ENCODE measurements at regions not wholly inside any gene's neighbourhood (a gene's known extent, or its start where the extent isn't known, plus 50 kb on each side); places are given as distances from the start of the nearest gene placed in this dataset.

- H3K9me3 ChIP-seq, result no peaks in the 10 kb centered on the region
- TF ChIP-seq POLR2A (IDR thresholded peaks at IDR 0.05), result no peak
- no peak for TF ChIP-seq CTCF (IDR thresholded peaks at IDR 0.05)
- ATAC-seq, result no peak
- H3K36me3 ChIP-seq, result no peaks in the 10 kb centered on the region
- H3K27me3 ChIP-seq, result no peaks in the 10 kb centered on the region
- no peaks in the 10 kb centered on the region for H3K4me1 ChIP-seq
- intact Hi-C loops (cut with DNase I), result no loop called here
- no peak overlapping the region for H3K4me3 ChIP-seq
- H3K27ac ChIP-seq, result no peak overlapping the region
- WGBS (ENCODE audit: insufficient coverage, low coverage, low lambda C conversion rate, missing lambda C conversion rate), result 66% methylated on average over 16 of the region's 16 CpGs
- DNase-seq, result no peak
Observed at GRCh38 chr12:84793558-84794367, 118.8 kb downstream of the SLC6A15 start.

GRCh38 chr12:84791444-84791843 lies 121.2 kb downstream of the SLC6A15 start:
- H3K4me1 ChIP-seq, result no peaks in the 10 kb centered on the region
- no peaks in the 10 kb centered on the region for H3K36me3 ChIP-seq
- DNase-seq (no peak), ATAC-seq (no peak)
- H3K4me3 ChIP-seq, result no peak overlapping the region
- H3K27ac ChIP-seq, result no peak overlapping the region
- TF ChIP-seq CTCF (IDR thresholded peaks at IDR 0.05) (no peak), POLR2A (IDR thresholded peaks at IDR 0.05) (no peak)
- intact Hi-C loops (cut with DNase I), result no loop called here
- H3K27me3 ChIP-seq, result no peaks in the 10 kb centered on the region
- H3K9me3 ChIP-seq, result no peaks in the 10 kb centered on the region

- ATAC-seq (no peak), DNase-seq (no peak)
- Histone ChIP-seq H3K4me3 (no peak overlapping the region), H3K27me3 (no peaks in the 10 kb centered on the region), H3K4me1 (no peaks in the 10 kb centered on the region), H3K9me3 (no peaks in the 10 kb centered on the region), H3K27ac (no peak overlapping the region), H3K36me3 (no peaks in the 10 kb centered on the region)
- TF ChIP-seq CTCF (IDR thresholded peaks at IDR 0.05), result no peak
- TF ChIP-seq POLR2A (IDR thresholded peaks at IDR 0.05), result no peak
- intact Hi-C loops (cut with DNase I), result no loop called here
Observed at GRCh38 chr12:84789184-84789583, 123.4 kb downstream of the SLC6A15 start.

- no peak overlapping the region for H3K27ac ChIP-seq
- H3K36me3 ChIP-seq, result no peaks in the 10 kb centered on the region
- no peaks in the 10 kb centered on the region for H3K4me1 ChIP-seq
- intact Hi-C loops (cut with DNase I), result no loop called here
- H3K9me3 ChIP-seq, result no peaks in the 10 kb centered on the region
- ATAC-seq, result no peak
- no peak overlapping the region for H3K4me3 ChIP-seq
- TF ChIP-seq CTCF (IDR thresholded peaks at IDR 0.05) (no peak), POLR2A (IDR thresholded peaks at IDR 0.05) (no peak)
- DNase-seq, result no peak
- WGBS (ENCODE audit: insufficient coverage, low coverage, low lambda C conversion rate, missing lambda C conversion rate), result 36% methylated on average over 2 of the region's 2 CpGs
- no peaks in the 10 kb centered on the region for H3K27me3 ChIP-seq
Observed at GRCh38 chr12:84787253-84787652, 125.3 kb downstream of the SLC6A15 start.

GRCh38 chr12:84786622-84787021 lies 126.0 kb downstream of the SLC6A15 start:
- H3K27ac ChIP-seq, result no peak overlapping the region
- ATAC-seq (no peak), DNase-seq (no peak)
- TF ChIP-seq CTCF (IDR thresholded peaks at IDR 0.05) (no peak), POLR2A (IDR thresholded peaks at IDR 0.05) (no peak)
- no peak overlapping the region for H3K4me3 ChIP-seq
- H3K27me3 ChIP-seq, result no peaks in the 10 kb centered on the region
- H3K4me1 ChIP-seq, result no peaks in the 10 kb centered on the region
- intact Hi-C loops (cut with DNase I), result no loop called here
- H3K9me3 ChIP-seq, result no peaks in the 10 kb centered on the region
- H3K36me3 ChIP-seq, result no peaks in the 10 kb centered on the region

Data from right lobe of liver (tissue), 6 donors.